ENCODE measurements at regions not wholly inside any gene's neighbourhood (a gene's known extent, or its start where the extent isn't known, plus 50 kb on each side); places are given as distances from the start of the nearest gene placed in this dataset.

DNA sequence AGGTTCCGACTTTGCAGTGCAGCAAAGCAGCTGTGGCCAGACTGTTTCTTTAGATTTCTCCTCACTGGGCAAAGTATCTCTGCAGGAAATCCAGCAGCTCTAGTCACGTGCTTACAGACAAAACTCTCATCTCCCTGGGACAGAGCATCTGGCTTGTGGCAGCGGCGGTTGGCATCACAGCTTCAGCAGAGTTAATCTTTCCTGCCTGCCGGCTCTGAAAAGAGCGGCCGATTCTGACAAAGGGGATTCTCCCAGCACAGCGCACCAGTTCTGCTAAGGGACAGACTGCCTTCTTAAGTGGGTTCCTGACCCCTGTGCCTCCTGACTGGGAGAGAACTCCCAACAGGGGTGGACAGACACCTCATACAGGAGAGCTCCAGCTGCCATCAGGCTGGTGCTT lies 1357.3 kb upstream of the TENM4 start:
- TF ChIP-seq POLR2A (IDR thresholded peaks at IDR 0.05) = no peak
- TF ChIP-seq, protein P1, sequence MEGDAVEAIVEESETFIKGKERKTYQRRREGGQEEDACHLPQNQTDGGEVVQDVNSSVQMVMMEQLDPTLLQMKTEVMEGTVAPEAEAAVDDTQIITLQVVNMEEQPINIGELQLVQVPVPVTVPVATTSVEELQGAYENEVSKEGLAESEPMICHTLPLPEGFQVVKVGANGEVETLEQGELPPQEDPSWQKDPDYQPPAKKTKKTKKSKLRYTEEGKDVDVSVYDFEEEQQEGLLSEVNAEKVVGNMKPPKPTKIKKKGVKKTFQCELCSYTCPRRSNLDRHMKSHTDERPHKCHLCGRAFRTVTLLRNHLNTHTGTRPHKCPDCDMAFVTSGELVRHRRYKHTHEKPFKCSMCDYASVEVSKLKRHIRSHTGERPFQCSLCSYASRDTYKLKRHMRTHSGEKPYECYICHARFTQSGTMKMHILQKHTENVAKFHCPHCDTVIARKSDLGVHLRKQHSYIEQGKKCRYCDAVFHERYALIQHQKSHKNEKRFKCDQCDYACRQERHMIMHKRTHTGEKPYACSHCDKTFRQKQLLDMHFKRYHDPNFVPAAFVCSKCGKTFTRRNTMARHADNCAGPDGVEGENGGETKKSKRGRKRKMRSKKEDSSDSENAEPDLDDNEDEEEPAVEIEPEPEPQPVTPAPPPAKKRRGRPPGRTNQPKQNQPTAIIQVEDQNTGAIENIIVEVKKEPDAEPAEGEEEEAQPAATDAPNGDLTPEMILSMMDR (IDR thresholded peaks at IDR 0.05) = no peak
- Histone ChIP-seq H3K4me3 (no peak overlapping the region), H3K9me3 (peaks cover 0 to 11% (median 0%) of the 10 kb centered on the region in 3 donors), H3K4me1 (no peaks in the 10 kb centered on the region), H3K27ac (no peak overlapping the region), H3K36me3 (no peaks in the 10 kb centered on the region), H3K27me3 (no peaks in the 10 kb centered on the region)
- intact Hi-C loops (cut with DNase I) = no loop called here
- no peak for DNase-seq
- WGBS, 2 donors = 75 to 76% methylated on average over 2 to 5 of the region's 8 CpGs

DNA sequence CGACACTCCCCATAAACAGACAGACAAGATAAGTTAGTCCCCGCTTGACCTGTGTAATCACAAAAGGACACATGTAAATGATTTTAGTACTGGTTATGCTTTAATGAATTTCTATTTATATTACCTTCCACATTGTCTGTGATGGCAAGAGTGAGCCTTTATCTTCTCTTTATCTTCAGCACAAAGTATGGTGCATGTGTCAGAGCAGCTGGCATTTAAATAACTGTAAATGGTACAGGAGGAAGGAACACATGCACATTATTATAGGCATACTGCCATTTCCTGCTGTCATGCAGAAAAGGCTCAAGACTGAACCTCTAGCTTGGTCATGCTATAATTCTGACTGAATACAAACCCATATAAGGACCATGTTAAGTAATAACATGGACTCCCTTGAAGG lies 1342.7 kb upstream of the TENM4 start:
- intact Hi-C loops (cut with DNase I) = no loop called here
- Histone ChIP-seq H3K27ac (no peak overlapping the region), H3K4me3 (no peak overlapping the region), H3K4me1 (peaks cover 0 to 13% (median 3%) of the 10 kb centered on the region in 3 donors), H3K36me3 (no peaks in the 10 kb centered on the region), H3K9me3 (no peaks in the 10 kb centered on the region), H3K27me3 (no peaks in the 10 kb centered on the region)
- 76 to 87% methylated on average over 2 of the region's 2 CpGs for WGBS, 2 donors
- TF ChIP-seq POLR2A (IDR thresholded peaks at IDR 0.05) = no peak
- TF ChIP-seq, protein P1 (IDR thresholded peaks at IDR 0.05) = no peak
- DNase-seq = no peak

DNA sequence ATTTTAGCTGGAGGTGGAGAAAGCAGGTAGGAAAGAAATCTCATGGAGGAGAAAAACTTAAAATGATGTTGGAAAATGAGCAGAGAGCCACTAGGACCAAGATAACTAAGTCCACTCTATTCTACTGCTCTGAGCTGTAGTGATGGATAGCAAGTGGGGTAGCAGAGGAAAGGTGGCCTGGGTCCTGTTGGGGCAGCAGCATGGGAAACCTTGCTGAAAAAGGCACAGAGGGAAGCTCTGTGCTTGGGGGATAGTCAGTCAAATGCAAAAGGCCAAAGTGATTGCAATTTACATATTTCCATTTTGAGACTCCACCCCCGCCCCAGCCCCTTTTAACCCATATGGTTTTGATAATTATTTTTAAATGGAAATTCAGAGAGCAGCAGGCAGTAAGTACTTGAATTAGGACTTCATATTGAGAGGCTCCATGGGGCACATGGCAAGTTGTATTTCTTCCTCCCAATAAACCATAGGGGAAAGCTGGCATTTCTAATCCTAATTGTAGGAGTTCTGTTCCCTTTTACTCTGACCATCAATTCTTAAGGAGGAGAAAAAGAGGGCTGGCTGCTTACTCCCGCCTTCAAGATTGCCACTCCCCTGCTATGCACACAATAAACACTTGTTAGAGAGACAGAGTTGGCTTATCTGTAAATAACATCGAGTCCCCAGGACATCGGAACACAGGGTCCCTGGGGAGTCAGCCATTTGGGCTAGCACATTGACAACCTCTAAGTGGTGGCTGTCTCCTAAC lies 1341.5 kb upstream of the TENM4 start:
- Histone ChIP-seq H3K9me3 (no peaks in the 10 kb centered on the region), H3K4me3 (no peak overlapping the region), H3K27ac (no peak overlapping the region), H3K36me3 (no peaks in the 10 kb centered on the region), H3K4me1 (peaks cover 0 to 13% (median 3%) of the 10 kb centered on the region in 3 donors), H3K27me3 (no peaks in the 10 kb centered on the region)
- WGBS, 2 donors = 49 to 60% methylated on average over 4 of the region's 4 CpGs
- intact Hi-C loops (cut with DNase I) = no loop called here
- TF ChIP-seq, protein P1 (IDR thresholded peaks at IDR 0.05) = no peak
- TF ChIP-seq POLR2A (IDR thresholded peaks at IDR 0.05) = no peak
- DNase-seq = no peak

DNA sequence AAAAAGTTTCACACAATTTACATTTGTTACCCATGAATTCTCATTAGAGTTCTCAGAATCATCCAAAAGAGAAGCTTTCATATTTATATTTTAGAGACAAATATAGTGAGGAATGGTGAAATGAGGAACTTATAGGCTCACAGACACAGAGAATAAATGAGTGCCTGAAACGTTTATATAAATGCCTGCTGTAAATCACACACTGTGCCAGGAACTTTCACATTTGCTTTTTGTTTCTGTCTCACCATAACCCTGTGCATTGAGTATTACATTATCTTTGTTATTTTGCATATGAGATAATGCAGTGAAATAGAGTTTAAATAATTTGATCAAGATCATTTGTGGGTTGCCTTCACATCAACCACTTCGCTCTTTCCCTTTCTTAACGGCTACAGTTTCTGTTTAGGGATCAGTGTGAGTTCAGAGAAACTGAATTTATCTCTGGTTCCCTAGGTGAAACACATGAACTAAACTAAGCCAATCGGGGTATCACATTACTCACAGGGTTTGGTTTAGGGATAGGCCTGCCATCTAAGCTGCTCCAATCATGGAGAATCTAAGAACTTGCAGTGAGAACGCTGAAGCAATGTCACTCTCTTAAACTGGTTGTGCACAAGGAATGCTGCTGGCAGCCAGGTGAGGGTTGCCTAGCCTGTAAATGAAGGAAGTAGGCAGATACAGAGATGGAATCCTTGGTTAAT lies 1339.2 kb upstream of the TENM4 start:
- no peak overlapping the region for H3K4me3 ChIP-seq
- peak overlapping the region in 1 of 4 donors; percentile 9 for H3K27ac ChIP-seq
- WGBS, 2 donors = 25 to 31% methylated on average over 5 of the region's 5 CpGs
- H3K27me3 ChIP-seq = no peaks in the 10 kb centered on the region
- H3K9me3 ChIP-seq = no peaks in the 10 kb centered on the region
- H3K36me3 ChIP-seq = no peaks in the 10 kb centered on the region
- TF ChIP-seq, protein P1 (IDR thresholded peaks at IDR 0.05) = no peak
- TF ChIP-seq POLR2A (IDR thresholded peaks at IDR 0.05) = no peak
- DNase-seq = no peak
- peaks cover 0 to 13% (median 3%) of the 10 kb centered on the region in 3 donors for H3K4me1 ChIP-seq
- intact Hi-C loops (cut with DNase I) = no loop called here

DNA sequence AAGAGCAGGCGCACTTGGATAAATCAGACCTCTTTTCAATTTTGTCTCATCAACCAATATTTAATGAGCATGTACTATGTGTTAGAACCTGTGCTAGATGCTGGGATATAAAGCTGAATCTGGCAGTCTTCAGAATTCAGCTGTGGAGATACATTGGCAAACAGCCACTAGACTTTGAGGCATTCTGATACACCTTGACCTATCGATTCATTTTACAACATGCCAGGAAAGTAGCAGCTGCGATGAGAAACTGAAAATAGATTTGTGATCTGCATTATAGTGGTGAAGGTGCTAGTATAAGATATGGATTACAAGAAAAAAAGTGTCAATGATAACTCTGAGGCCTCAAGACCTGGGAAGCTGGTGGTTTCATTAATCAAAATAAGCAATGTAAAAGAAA lies 1338.1 kb upstream of the TENM4 start:
- no peak for DNase-seq
- intact Hi-C loops (cut with DNase I) = no loop called here
- H3K9me3 ChIP-seq = no peaks in the 10 kb centered on the region
- H3K36me3 ChIP-seq = no peaks in the 10 kb centered on the region
- TF ChIP-seq POLR2A (IDR thresholded peaks at IDR 0.05) = no peak
- TF ChIP-seq, protein P1 (IDR thresholded peaks at IDR 0.05) = no peak
- peaks cover 0 to 13% (median 3%) of the 10 kb centered on the region in 3 donors for H3K4me1 ChIP-seq
- 81 to 84% methylated on average over 3 of the region's 3 CpGs for WGBS, 2 donors
- H3K27ac ChIP-seq = no peak overlapping the region
- H3K4me3 ChIP-seq = no peak overlapping the region
- no peaks in the 10 kb centered on the region for H3K27me3 ChIP-seq
